Neutrophil (primary cell): ENCODE measurements at regions not wholly inside any gene's neighbourhood (a gene's known extent, or its start where the extent isn't known, plus 50 kb on each side); places are given as distances from the start of the nearest gene placed in this dataset.

Experiments used
- H3K27ac ChIP-seq: fragments of 200-600 bp; sonication (generic); 2 replicates; pipeline ENCODE4 v1.5.1; 2016; ENCODE audit warnings: mild to moderate bottlenecking, moderate library complexity
- H3K27me3 ChIP-seq: fragments of 200-600 bp; sonication (generic); 2 replicates; pipeline ENCODE4 v1.6.0; 2016; ENCODE audit warnings: mild to moderate bottlenecking
- H3K36me3 ChIP-seq: fragments of 200-600 bp; sonication (generic); 2 replicates; pipeline ENCODE4 v1.5.1; 2017
- H3K4me1 ChIP-seq, 2 experiments: fragments of 200-600 bp in 1 of 2; sonication (generic) in 1 of 2; 1 replicate in 1 of 2; 2 replicates in 1 of 2; pipeline versions ENCODE4 v1.5.1 to v1.6.1; 2013 to 2016; ENCODE audit warnings: low read depth in 1 of 2, low read length in 1 of 2, mild to moderate bottlenecking in 1 of 2, moderate library complexity in 1 of 2; ENCODE audit not compliant: control insufficient read depth in 1 of 2, insufficient read depth in 1 of 2
- H3K4me3 ChIP-seq, 2 experiments: fragments of 200-600 bp in 1 of 2; sonication (generic) in 1 of 2; 1 replicate in 1 of 2; 2 replicates in 1 of 2; pipeline ENCODE4 v1.5.1; 2013 to 2016; ENCODE audit warnings: low read depth in 1 of 2, low read length in 1 of 2, mild to moderate bottlenecking in 1 of 2, moderate library complexity in 1 of 2
- H3K9me3 ChIP-seq: fragments of 200-600 bp; sonication (generic); 2 replicates; pipeline ENCODE4 v1.5.1; 2016
- TF ChIP-seq, protein P1 (sequence below): fragments of 200-600 bp; sonication (generic); IDR thresholded peaks from 2 replicates; pipeline ENCODE4 v1.5.1; 2016; ENCODE audit warnings: antibody characterized with exemption

GRCh38 chr5:8516356-8516755 lies 647.4 kb downstream of the MTRR start:
- H3K4me3 ChIP-seq = no peak overlapping the region
- TF ChIP-seq, protein P1, sequence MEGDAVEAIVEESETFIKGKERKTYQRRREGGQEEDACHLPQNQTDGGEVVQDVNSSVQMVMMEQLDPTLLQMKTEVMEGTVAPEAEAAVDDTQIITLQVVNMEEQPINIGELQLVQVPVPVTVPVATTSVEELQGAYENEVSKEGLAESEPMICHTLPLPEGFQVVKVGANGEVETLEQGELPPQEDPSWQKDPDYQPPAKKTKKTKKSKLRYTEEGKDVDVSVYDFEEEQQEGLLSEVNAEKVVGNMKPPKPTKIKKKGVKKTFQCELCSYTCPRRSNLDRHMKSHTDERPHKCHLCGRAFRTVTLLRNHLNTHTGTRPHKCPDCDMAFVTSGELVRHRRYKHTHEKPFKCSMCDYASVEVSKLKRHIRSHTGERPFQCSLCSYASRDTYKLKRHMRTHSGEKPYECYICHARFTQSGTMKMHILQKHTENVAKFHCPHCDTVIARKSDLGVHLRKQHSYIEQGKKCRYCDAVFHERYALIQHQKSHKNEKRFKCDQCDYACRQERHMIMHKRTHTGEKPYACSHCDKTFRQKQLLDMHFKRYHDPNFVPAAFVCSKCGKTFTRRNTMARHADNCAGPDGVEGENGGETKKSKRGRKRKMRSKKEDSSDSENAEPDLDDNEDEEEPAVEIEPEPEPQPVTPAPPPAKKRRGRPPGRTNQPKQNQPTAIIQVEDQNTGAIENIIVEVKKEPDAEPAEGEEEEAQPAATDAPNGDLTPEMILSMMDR = no peak
- H3K27me3 ChIP-seq = no peaks in the 10 kb centered on the region
- H3K36me3 ChIP-seq = no peaks in the 10 kb centered on the region
- H3K4me1 ChIP-seq = no peaks in the 10 kb centered on the region
- no peak overlapping the region for H3K27ac ChIP-seq
- no peaks in the 10 kb centered on the region for H3K9me3 ChIP-seq

DNA sequence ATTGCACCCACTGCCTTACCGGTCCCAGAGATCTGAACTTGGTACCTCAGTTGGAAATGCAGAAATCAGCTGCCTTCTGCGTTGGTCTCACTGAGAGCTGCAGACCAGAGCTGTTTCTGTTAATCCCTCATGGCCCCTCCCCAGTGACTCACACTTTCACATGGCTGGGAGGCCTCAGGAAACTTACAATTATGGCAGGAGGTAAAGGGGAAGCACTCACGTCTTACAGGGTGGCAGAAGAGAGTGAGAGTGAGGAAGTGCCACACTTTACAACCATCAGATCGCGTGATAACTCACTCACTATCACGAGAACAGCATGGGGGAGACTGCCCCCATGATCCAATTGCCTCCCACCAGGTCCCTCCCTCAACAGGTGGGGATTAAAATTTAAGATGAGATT lies 648.5 kb downstream of the MTRR start:
- Histone ChIP-seq H3K36me3 (no peaks in the 10 kb centered on the region), H3K27me3 (no peaks in the 10 kb centered on the region), H3K9me3 (no peaks in the 10 kb centered on the region), H3K4me3 (no peak overlapping the region), H3K27ac (no peak overlapping the region), H3K4me1 (no peaks in the 10 kb centered on the region)
- TF ChIP-seq, protein P1 = no peak

- H3K27ac ChIP-seq = no peak overlapping the region
- TF ChIP-seq, protein P1 = no peak
- no peak overlapping the region for H3K4me3 ChIP-seq
- H3K27me3 ChIP-seq = no peaks in the 10 kb centered on the region
- no peaks in the 10 kb centered on the region for H3K36me3 ChIP-seq
- no peaks in the 10 kb centered on the region for H3K9me3 ChIP-seq
- H3K4me1 ChIP-seq = no peaks in the 10 kb centered on the region
These were observed 652.0 kb downstream of the MTRR start for GRCh38 chr5:8520917-8521316.

GRCh38 chr5:8521991-8522390 lies 653.0 kb downstream of the MTRR start:
- TF ChIP-seq, protein P1 = no peak
- Histone ChIP-seq H3K4me3 (no peak overlapping the region), H3K9me3 (no peaks in the 10 kb centered on the region), H3K27me3 (no peaks in the 10 kb centered on the region), H3K4me1 (no peaks in the 10 kb centered on the region), H3K27ac (no peak overlapping the region), H3K36me3 (no peaks in the 10 kb centered on the region)

- H3K4me1 ChIP-seq = no peaks in the 10 kb centered on the region
- H3K4me3 ChIP-seq = no peak overlapping the region
- TF ChIP-seq, protein P1 = no peak
- H3K27ac ChIP-seq = no peak overlapping the region
- no peaks in the 10 kb centered on the region for H3K27me3 ChIP-seq
- no peaks in the 10 kb centered on the region for H3K9me3 ChIP-seq
- no peaks in the 10 kb centered on the region for H3K36me3 ChIP-seq
These were observed 653.7 kb downstream of the MTRR start for GRCh38 chr5:8522646-8523045.

GRCh38 chr5:8523501-8523900 lies 654.6 kb downstream of the MTRR start:
- TF ChIP-seq, protein P1 = no peak
- Histone ChIP-seq H3K27ac (no peak overlapping the region), H3K36me3 (no peaks in the 10 kb centered on the region), H3K4me3 (no peak overlapping the region), H3K4me1 (no peaks in the 10 kb centered on the region), H3K27me3 (no peaks in the 10 kb centered on the region), H3K9me3 (no peaks in the 10 kb centered on the region)
